PC-3 (cell line): ENCODE measurements at regions not wholly inside any gene's neighbourhood (a gene's known extent, or its start where the extent isn't known, plus 50 kb on each side); places are given as distances from the start of the nearest gene placed in this dataset.

Experiments
- ATAC-seq: fragments of 200-7000 bp; cut with Tn5 transposase; 2 replicates; pipeline ENCODE4 v1.9.1; 2020; ENCODE audit warnings: mild to moderate bottlenecking, moderate library complexity
- BruUV-seq: library from RNA; stranded (reverse); fragments of 400-500 nt; replicated peaks from 2 replicates; lab custom pipeline; 2021; lab: Mats Ljungman, UMichigan
- CTCF ChIA-PET: fragments of 300-600 bp; sonication (Branson Sonifier 250); formaldehyde crosslinking; loops from one replicate; lab custom pipeline; 2022; ENCODE audit warnings: antibody characterized with exemption; lab: Charles Lee
- POLR2A ChIA-PET: fragments of 300-600 bp; sonication (Branson Sonifier 250); formaldehyde crosslinking; loops from one replicate; lab custom pipeline; 2022; ENCODE audit warnings: antibody characterized with exemption; ENCODE audit not compliant: unreplicated experiment; lab: Charles Lee
- DNase-seq: peaks from one replicate; pipeline ENCODE4 v3.0.0-alpha.2; 2015
- H2AFZ ChIP-seq: fragments of 300-600 bp; sonication (generic); 2 replicates; pipeline ENCODE4 v1.6.0; 2016; ENCODE audit warnings: antibody characterized with exemption, low read length
- H3F3A ChIP-seq: fragments of 300-600 bp; sonication (generic); one replicate; pipeline ENCODE4 v1.6.0; 2017; ENCODE audit warnings: antibody characterized with exemption, low read length, control low read depth, mild to moderate bottlenecking; ENCODE audit not compliant: unreplicated experiment
- H3K27ac ChIP-seq: fragments of 300-600 bp; sonication (generic); 2 replicates; pipeline ENCODE4 v1.5.1; 2016; ENCODE audit warnings: mild to moderate bottlenecking, low read length
- H3K27me3 ChIP-seq: fragments of 300-600 bp; sonication (generic); 2 replicates; pipeline ENCODE4 v1.6.1; 2016; ENCODE audit warnings: low read length, mixed read lengths
- H3K36me3 ChIP-seq: fragments of 300-600 bp; sonication (generic); 2 replicates; pipeline ENCODE4 v1.6.1; 2016; ENCODE audit warnings: low read depth, mixed run types, low read length, mixed read lengths
- H3K4me1 ChIP-seq: fragments of 300-600 bp; sonication (generic); 2 replicates; pipeline ENCODE4 v1.5.1; 2016; ENCODE audit warnings: low read length; ENCODE audit not compliant: insufficient read depth
- H3K4me2 ChIP-seq: fragments of 300-600 bp; sonication (generic); 2 replicates; pipeline ENCODE4 v1.6.0; 2016; ENCODE audit warnings: low read length
- H3K4me3 ChIP-seq: fragments of 300-600 bp; sonication (generic); 2 replicates; pipeline ENCODE4 v1.5.1; 2016; ENCODE audit warnings: mild to moderate bottlenecking, low read length, mixed read lengths
- H3K79me2 ChIP-seq: fragments of 300-600 bp; sonication (generic); 2 replicates; pipeline ENCODE4 v1.6.1; 2017; ENCODE audit warnings: low read length, mixed read lengths
- H3K9ac ChIP-seq: fragments of 300-600 bp; sonication (generic); 2 replicates; pipeline ENCODE4 v1.6.0; 2016; ENCODE audit warnings: mild to moderate bottlenecking, low read length
- H3K9me2 ChIP-seq: fragments of 300-600 bp; sonication (generic); replicated peaks from 2 replicates; pipeline ENCODE4 v1.6.1; 2016; ENCODE audit warnings: mixed run types, low read length, mixed read lengths
- H3K9me3 ChIP-seq: fragments of 300-600 bp; sonication (generic); 2 replicates; pipeline ENCODE4 v1.6.1; 2016; ENCODE audit warnings: low read length, mixed read lengths
- H4K20me1 ChIP-seq: fragments of 300-600 bp; sonication (generic); 2 replicates; pipeline ENCODE4 v1.6.1; 2016; ENCODE audit warnings: low read length, mixed read lengths
- EZH2 ChIP-seq: fragments of 300-600 bp; sonication (generic); IDR thresholded peaks from one replicate; pipeline ENCODE4 v1.6.1; 2017; ENCODE audit warnings: antibody characterized with exemption, mild to moderate bottlenecking, low read length; ENCODE audit not compliant: unreplicated experiment
- EZH2phosphoT487 ChIP-seq: fragments of 300-600 bp; sonication (generic); IDR thresholded peaks from 2 replicates; pipeline ENCODE4 v1.6.1; 2018; ENCODE audit warnings: mild to moderate bottlenecking, antibody characterized with exemption, low read length, borderline replicate concordance
- intact Hi-C: fragments of 100-400 bp; cut with micrococcal nuclease; formaldehyde crosslinking; loops from 2 replicates; pipeline ENCODE4 v1.9.0; 2023
- TF ChIP-seq, protein P1 (sequence below): fragments of 300-600 bp; sonication (generic); conservative IDR thresholded peaks from 2 replicates; pipeline ENCODE4 v1.5.1; 2017; ENCODE audit warnings: antibody characterized with exemption, low read depth, mild to moderate bottlenecking, low read length

DNA sequence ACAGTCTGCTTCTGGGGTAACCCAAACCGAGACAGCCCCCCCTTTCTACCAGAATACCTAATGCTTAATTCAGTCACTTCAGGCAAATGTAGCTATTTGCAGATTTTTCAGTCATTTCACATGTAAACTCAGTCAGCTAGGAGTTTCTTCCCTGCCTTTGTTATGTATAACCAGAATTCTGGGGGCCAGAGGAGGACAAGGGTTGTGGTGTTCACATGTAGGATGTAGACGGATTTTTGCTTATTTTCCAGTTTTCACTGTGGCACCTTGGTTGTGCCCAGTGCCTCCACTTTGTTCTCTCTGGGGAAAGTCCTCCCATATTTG is 51.1 kb downstream of the PROKR2 start:
- DNase-seq: no peak

DNA sequence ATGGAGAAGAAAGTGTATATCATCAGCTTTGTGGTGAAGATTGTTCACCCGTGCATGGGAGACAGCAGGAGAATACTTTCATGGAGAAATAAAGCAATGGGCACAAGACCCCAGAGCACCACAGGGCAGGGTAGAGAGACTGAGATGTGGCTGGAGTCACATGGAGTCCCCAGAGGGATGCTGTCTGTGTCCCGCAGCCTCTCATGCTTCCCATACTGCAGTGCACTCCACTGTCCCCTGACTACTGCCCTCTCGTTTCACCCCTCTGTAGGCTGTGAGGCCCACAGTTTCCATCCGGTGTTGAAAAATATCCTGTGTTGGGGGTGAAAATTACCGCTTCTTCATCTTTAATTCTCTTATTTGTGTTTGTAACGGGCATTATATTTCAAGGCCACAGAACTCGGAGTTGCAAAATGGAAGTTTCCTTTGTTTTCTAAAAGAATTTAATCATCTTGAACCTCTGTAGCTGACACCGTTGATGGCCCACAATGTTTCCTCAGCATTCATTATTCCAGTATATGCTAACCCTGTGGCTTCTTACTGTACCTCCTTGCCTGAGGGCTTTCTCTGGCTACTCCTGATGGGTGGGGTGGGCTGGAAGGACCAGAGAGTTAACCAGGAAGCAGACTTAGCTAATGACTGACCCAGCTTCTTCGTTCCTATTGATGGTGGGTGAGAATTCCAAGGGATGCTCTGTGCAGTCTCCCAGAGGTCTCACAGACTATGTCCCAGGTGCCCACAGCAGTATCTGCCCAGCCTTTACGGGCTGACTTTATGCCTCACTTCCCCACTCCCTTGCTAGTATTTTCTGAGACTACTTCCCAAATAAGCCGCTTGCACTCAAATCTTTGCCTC is 51.7 kb downstream of the PROKR2 start:
- CTCF ChIA-PET: no interaction called here
- Histone ChIP-seq H3K4me3 (no peak overlapping the region), H4K20me1 (no peaks in the 10 kb centered on the region), H3K9me2 (no peaks in the 10 kb centered on the region), H3K79me2 (no peaks in the 10 kb centered on the region), H3K27me3 (peaks cover 94% of the 10 kb centered on the region), H3K9me3 (no peaks in the 10 kb centered on the region), H3F3A (no peaks in the 10 kb centered on the region), H3K9ac (no peak overlapping the region), H3K36me3 (no peaks in the 10 kb centered on the region), H3K27ac (no peak overlapping the region), H2AFZ (no peak overlapping the region), H3K4me2 (no peak overlapping the region), H3K4me1 (no peaks in the 10 kb centered on the region)
- ATAC-seq: no peak
- TF ChIP-seq, protein P1, sequence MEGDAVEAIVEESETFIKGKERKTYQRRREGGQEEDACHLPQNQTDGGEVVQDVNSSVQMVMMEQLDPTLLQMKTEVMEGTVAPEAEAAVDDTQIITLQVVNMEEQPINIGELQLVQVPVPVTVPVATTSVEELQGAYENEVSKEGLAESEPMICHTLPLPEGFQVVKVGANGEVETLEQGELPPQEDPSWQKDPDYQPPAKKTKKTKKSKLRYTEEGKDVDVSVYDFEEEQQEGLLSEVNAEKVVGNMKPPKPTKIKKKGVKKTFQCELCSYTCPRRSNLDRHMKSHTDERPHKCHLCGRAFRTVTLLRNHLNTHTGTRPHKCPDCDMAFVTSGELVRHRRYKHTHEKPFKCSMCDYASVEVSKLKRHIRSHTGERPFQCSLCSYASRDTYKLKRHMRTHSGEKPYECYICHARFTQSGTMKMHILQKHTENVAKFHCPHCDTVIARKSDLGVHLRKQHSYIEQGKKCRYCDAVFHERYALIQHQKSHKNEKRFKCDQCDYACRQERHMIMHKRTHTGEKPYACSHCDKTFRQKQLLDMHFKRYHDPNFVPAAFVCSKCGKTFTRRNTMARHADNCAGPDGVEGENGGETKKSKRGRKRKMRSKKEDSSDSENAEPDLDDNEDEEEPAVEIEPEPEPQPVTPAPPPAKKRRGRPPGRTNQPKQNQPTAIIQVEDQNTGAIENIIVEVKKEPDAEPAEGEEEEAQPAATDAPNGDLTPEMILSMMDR: no peak
- no peak for TF ChIP-seq EZH2phosphoT487
- no peak for TF ChIP-seq EZH2
- BruUV-seq: no TSS peak
- POLR2A ChIA-PET: no interaction called here
- intact Hi-C loops: no loop called here
- DNase-seq: no peak

More for the DNA sequence above, 51.1 kb downstream of the PROKR2 start:
- Histone ChIP-seq H3K4me2 (no peak overlapping the region), H3K4me3 (no peak overlapping the region), H3K27me3 (peaks cover 99% of the 10 kb centered on the region), H3K4me1 (no peaks in the 10 kb centered on the region), H3K79me2 (no peaks in the 10 kb centered on the region), H3F3A (no peaks in the 10 kb centered on the region), H3K36me3 (no peaks in the 10 kb centered on the region), H4K20me1 (no peaks in the 10 kb centered on the region), H3K27ac (no peak overlapping the region), H3K9me3 (no peaks in the 10 kb centered on the region), H3K9ac (no peak overlapping the region), H2AFZ (no peak overlapping the region), H3K9me2 (no peaks in the 10 kb centered on the region)
- no TSS peak for BruUV-seq
- TF ChIP-seq EZH2phosphoT487: no peak
- TF ChIP-seq, protein P1: no peak
- no peak for TF ChIP-seq EZH2
- no peak for ATAC-seq
- POLR2A ChIA-PET: no interaction called here
- CTCF ChIA-PET: no interaction called here
- intact Hi-C loops: no loop called here

DNA sequence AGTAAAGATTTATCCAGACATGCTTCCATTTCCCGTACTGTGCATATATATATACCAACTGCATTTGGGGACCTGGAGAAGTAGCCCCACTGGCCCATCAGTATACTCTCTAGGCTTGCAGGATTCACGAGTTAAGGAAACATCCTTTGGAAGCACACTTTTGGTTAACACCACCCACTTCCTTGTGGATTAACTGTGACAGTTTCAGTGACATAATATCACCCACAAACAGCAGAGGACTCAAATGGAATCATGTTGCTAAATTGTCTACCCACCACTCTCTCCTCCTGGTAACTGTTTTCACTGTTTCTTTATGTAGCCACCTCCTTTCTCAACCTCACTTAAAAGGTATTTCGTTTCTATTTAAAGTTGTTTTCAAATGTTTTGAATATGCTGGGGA is 55.0 kb downstream of the PROKR2 start:
- Histone ChIP-seq H3K79me2 (no peaks in the 10 kb centered on the region), H3K4me3 (no peak overlapping the region), H3K9me2 (no peaks in the 10 kb centered on the region), H3K4me1 (no peaks in the 10 kb centered on the region), H3K9ac (no peak overlapping the region), H3K27ac (no peak overlapping the region), H3K4me2 (no peak overlapping the region), H3K36me3 (no peaks in the 10 kb centered on the region), H3K9me3 (no peaks in the 10 kb centered on the region), H4K20me1 (no peaks in the 10 kb centered on the region), H3F3A (no peaks in the 10 kb centered on the region), H3K27me3 (peaks cover 87% of the 10 kb centered on the region), H2AFZ (no peak overlapping the region)
- no peak for ATAC-seq
- TF ChIP-seq, protein P1: no peak
- TF ChIP-seq EZH2 (no peak), EZH2phosphoT487 (no peak)
- POLR2A ChIA-PET: no interaction called here
- CTCF ChIA-PET: no interaction called here
- intact Hi-C loops: no loop called here
- DNase-seq: no peak
- no TSS peak for BruUV-seq
